AML-193 (cell line): ENCODE measurements at regions not wholly inside any gene's neighbourhood (a gene's known extent, or its start where the extent isn't known, plus 50 kb on each side); places are given as distances from the start of the nearest gene placed in this dataset.
"Not testable (repeated sequence)": the region's sequence is repeated elsewhere in the genome, so short reads cannot be mapped to it uniquely, and the experiment has no call there.

ENCODE experiments used
- DNase-seq, 2 experiments: peaks; one replicate each; lab custom pipeline; 2025; lab: John Stamatoyannopoulos, UW

- DNase-seq, result not testable (repeated sequence)
Measured at GRCh38 chr3:177457204-177457603, 259.9 kb upstream of the TBL1XR1 start.

GRCh38 chr3:177459401-177459800 lies 262.1 kb upstream of the TBL1XR1 start:
- no peak for DNase-seq

- no peak for DNase-seq
Measured at GRCh38 chr3:177460047-177460446, 262.8 kb upstream of the TBL1XR1 start.

GRCh38 chr3:177461765-177462164 lies 264.5 kb upstream of the TBL1XR1 start:
- no peak for DNase-seq

- not testable (repeated sequence) for DNase-seq
Measured at GRCh38 chr3:177463341-177463740, 266.1 kb upstream of the TBL1XR1 start.

DNA sequence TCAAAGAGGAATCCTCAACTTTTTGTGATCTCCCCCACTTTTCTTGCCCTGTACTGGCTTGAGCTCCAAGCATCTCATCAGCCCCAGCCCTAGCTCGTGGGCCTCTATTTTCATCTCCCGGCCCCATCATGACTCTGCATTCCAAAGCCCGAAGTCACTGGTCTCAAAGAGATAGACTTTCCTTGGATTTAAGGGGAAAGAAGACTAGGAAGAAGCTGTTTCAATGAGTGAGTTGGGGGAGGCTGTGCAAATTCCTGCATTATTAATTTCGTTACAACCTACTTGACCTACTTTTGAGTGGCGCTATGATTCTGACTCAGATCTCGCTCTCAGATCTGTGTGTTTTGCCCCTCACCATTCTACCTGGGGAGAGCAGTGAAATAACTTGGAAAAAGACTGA lies 266.6 kb upstream of the TBL1XR1 start:
- no peak for DNase-seq

GRCh38 chr3:177464392-177465256 lies 267.3 kb upstream of the TBL1XR1 start:
- no peak for DNase-seq

DNA sequence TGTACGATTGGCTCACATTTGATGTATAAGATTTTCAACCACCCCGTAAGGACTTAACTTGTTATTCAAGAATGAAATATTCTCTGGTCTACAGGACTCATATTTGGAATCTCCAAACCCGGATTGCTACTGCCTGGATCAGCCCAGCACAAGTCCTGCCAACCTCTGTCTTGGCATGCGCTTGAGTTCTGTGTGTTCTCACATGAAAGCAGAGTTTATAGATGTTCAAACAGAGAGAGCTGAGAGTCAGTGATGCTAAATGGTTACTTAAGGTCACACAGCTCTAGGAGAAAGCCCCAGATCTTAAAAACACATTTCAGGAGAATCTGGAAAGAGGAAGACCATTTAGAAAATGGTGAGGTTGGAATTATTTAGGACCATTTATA lies 268.0 kb upstream of the TBL1XR1 start:
- DNase-seq, result no peak

GRCh38 chr3:177466074-177466473 lies 268.8 kb upstream of the TBL1XR1 start:
- no peak for DNase-seq

DNA sequence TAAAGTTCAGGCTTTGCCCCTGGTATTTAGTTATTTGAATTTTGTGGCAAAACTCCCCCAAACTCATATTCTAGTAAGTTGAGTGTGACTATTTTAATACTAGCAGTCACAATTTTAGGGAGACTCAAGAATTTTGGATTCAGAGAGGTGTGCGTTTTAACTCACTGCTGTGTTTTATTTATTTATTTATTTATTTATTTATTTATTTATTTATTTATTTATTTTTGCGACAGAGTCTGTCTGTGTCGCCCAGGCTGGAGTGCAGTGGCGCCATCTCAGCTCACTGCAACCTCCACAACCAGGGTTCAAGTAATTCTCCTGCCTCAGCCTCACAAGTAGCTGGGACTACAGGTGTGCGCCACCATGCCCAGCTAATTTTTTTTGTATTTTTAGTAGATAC lies 269.3 kb upstream of the TBL1XR1 start:
- not testable (repeated sequence) for DNase-seq

GRCh38 chr3:177467247-177467985 lies 270.1 kb upstream of the TBL1XR1 start:
- no peak for DNase-seq

- no peak for DNase-seq
Measured at GRCh38 chr3:177468331-177468730, 271.0 kb upstream of the TBL1XR1 start.

GRCh38 chr3:177468816-177469215 lies 271.5 kb upstream of the TBL1XR1 start:
- DNase-seq, result no peak

DNA sequence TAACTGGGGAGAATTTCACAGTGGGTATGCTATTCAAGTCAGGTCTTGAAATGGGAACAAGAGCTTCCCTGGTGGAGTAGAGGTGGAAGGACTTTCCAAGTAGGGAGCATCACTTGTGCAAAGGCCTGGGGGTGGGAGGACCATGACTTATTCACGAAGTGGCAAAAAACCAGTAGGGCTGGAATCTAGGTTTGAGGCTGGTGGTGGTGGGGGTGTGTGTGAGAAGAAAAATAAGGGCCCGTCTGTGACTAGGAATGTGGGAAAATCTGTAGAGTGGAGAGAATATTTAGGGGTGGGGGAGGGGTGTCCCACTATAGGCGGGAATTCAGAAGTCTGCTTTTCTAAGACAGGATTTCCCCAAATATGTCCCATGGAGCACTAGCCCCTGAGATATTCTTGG lies 271.9 kb upstream of the TBL1XR1 start:
- no peak for DNase-seq

GRCh38 chr3:177470197-177470941 lies 273.1 kb upstream of the TBL1XR1 start:
- DNase-seq, result no peak

GRCh38 chr3:177471733-177472480 lies 274.6 kb upstream of the TBL1XR1 start:
- no peak for DNase-seq

GRCh38 chr3:177473184-177473583 lies 275.9 kb upstream of the TBL1XR1 start:
- no peak for DNase-seq

DNA sequence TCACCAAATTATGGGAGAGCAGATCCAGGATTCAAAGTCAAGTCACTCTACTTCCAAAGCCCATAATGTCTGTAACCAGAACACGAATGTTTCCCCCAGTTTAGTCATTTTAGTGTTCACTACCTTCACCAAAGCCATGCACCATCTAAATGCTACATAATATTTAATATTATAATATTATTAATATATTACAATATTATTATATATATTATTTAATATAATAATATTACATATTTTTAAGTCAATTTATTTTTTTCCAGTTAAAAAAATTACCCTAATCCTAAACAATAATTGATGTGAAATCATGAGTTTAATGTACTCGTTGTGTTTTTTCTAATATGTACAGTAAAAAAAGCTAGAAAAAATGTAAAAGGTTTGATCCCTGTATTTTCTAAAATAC lies 276.6 kb upstream of the TBL1XR1 start:
- no peak for DNase-seq

- DNase-seq, result no peak
Measured at GRCh38 chr3:177474652-177475355, 277.5 kb upstream of the TBL1XR1 start.

GRCh38 chr3:177475356-177475665 lies 278.0 kb upstream of the TBL1XR1 start:
- DNase-seq, result no peak

- DNase-seq, result no peak
Measured at GRCh38 chr3:177476495-177476894, 279.2 kb upstream of the TBL1XR1 start.
